ENCODE measurements at regions not wholly inside any gene's neighbourhood (a gene's known extent, or its start where the extent isn't known, plus 50 kb on each side); places are given as distances from the start of the nearest gene placed in this dataset.

DNA sequence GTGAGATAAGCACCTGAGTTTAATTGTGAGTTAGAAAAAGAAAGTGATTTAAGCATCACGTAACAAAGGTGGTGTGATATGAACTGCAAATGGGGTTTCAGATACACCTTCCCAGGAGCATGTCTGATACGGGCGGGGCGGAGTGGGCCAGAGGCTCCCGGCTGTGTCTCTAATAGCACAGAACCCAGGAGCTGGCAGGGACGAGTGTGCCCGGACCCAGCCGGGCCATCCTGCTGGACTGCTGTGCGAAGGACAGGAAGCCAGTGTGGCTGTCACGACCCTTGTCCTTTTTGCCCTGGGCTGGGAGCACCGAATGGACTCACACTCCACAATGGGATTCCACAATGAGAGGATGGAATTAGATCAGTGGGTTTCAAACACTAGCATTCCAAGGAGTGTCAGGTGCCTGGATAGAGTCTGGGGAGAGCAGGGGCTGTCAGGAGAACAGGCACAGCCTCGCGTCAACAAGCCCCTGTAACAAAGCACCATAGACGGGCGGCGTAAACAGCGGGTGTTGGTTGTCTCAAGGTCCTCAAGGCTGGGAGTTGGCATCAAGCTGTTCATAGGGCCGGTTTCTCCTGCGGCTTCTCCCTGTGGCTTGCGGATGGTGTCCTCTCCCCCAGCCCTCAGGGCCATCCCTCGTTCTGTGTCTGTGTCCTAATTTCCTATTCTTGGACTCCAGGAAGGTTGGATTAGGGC is 242.6 kb upstream of the PITRM1 start:
- Histone ChIP-seq H3K27ac (no peak overlapping the region), H3K9me3 (no peaks in the 10 kb centered on the region), H3K36me3 (no peaks in the 10 kb centered on the region), H3K4me1 (no peaks in the 10 kb centered on the region), H3K4me3 (no peak overlapping the region), H3K27me3 (no peaks in the 10 kb centered on the region)
- TF ChIP-seq CTCF (IDR thresholded peaks at IDR 0.05), result no peak
- TF ChIP-seq POLR2A (IDR thresholded peaks at IDR 0.05), result no peak
- no peak for DNase-seq
- WGBS, 2 donors, result 81 to 87% methylated on average over 19 to 20 of the region's 21 CpGs
- intact Hi-C loops (cut with DNase I), result no loop called here

DNA sequence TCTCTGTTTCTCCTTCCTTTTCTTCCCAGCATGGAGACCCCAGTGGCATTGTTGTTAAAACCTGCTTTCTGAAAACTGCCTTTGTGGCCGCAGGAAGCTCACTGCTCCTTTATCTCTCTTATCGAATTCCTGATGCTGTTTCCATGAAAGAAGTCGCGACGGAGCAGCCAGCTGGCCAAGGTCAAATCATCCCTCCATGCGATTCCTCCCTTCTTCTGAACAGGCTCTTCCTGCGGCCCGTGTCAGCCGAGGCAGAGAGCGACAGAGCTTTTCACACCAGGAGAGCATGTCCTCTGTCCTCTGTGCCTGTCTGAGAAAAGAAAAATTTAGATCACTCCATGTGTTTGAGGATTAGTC is 242.1 kb upstream of the PITRM1 start:
- DNase-seq, result no peak
- TF ChIP-seq POLR2A (IDR thresholded peaks at IDR 0.05) (no peak), CTCF (IDR thresholded peaks at IDR 0.05) (no peak)
- Histone ChIP-seq H3K4me3 (no peak overlapping the region), H3K27me3 (no peaks in the 10 kb centered on the region), H3K4me1 (no peaks in the 10 kb centered on the region), H3K36me3 (no peaks in the 10 kb centered on the region), H3K9me3 (no peaks in the 10 kb centered on the region), H3K27ac (no peak overlapping the region)
- intact Hi-C loops (cut with DNase I), result no loop called here
- WGBS, 2 donors, result 89 to 92% methylated on average over 2 to 10 of the region's 10 CpGs

- intact Hi-C loops (cut with DNase I), result no loop called here
- Histone ChIP-seq H3K9me3 (no peaks in the 10 kb centered on the region), H3K36me3 (no peaks in the 10 kb centered on the region), H3K27me3 (no peaks in the 10 kb centered on the region), H3K4me1 (no peaks in the 10 kb centered on the region), H3K4me3 (no peak overlapping the region), H3K27ac (no peak overlapping the region)
- 90 to 95% methylated on average over 17 to 23 of the region's 23 CpGs for WGBS, 2 donors
- TF ChIP-seq CTCF (IDR thresholded peaks at IDR 0.05) (no peak), POLR2A (IDR thresholded peaks at IDR 0.05) (no peak)
- no peak for DNase-seq
Observed at GRCh38 chr10:3413937-3414666, 241.5 kb upstream of the PITRM1 start.

- no peak for DNase-seq
- H3K9me3 ChIP-seq, result no peaks in the 10 kb centered on the region
- no peaks in the 10 kb centered on the region for H3K27me3 ChIP-seq
- no peaks in the 10 kb centered on the region for H3K4me1 ChIP-seq
- H3K4me3 ChIP-seq, result no peak overlapping the region
- intact Hi-C loops (cut with DNase I), result no loop called here
- TF ChIP-seq CTCF (IDR thresholded peaks at IDR 0.05), result no peak
- no peak for TF ChIP-seq POLR2A (IDR thresholded peaks at IDR 0.05)
- 86 to 89% methylated on average over 13 to 16 of the region's 16 CpGs for WGBS, 2 donors
- no peak overlapping the region for H3K27ac ChIP-seq
- no peaks in the 10 kb centered on the region for H3K36me3 ChIP-seq
Observed at GRCh38 chr10:3412646-3413045, 240.1 kb upstream of the PITRM1 start.

GRCh38 chr10:3412071-3412582 is 239.5 kb upstream of the PITRM1 start:
- intact Hi-C loops (cut with DNase I), result no loop called here
- DNase-seq, result no peak
- WGBS, 2 donors, result 67 to 94% methylated on average over 3 of the region's 5 CpGs
- Histone ChIP-seq H3K27ac (no peak overlapping the region), H3K27me3 (no peaks in the 10 kb centered on the region), H3K4me3 (no peak overlapping the region), H3K9me3 (no peaks in the 10 kb centered on the region), H3K4me1 (no peaks in the 10 kb centered on the region), H3K36me3 (no peaks in the 10 kb centered on the region)
- TF ChIP-seq CTCF (IDR thresholded peaks at IDR 0.05) (no peak), POLR2A (IDR thresholded peaks at IDR 0.05) (no peak)
